ENCODE measurements at regions not wholly inside any gene's neighbourhood (a gene's known extent, or its start where the extent isn't known, plus 50 kb on each side); places are given as distances from the start of the nearest gene placed in this dataset.
A peak's percentile ranks its signal among the peaks of the same experiment; 100 is the strongest.
"Not testable (repeated sequence)": the region's sequence is repeated elsewhere in the genome, so short reads cannot be mapped to it uniquely, and the experiment has no call there.

- DNase-seq: no peak
Measured at GRCh38 chr3:67167481-67167880, 169.4 kb downstream of the KBTBD8 start.

- DNase-seq: no peak
Measured at GRCh38 chr3:67171841-67172240, 173.7 kb downstream of the KBTBD8 start.

- DNase-seq: not testable (repeated sequence)
Measured at GRCh38 chr3:67173130-67173529, 175.0 kb downstream of the KBTBD8 start.

DNA sequence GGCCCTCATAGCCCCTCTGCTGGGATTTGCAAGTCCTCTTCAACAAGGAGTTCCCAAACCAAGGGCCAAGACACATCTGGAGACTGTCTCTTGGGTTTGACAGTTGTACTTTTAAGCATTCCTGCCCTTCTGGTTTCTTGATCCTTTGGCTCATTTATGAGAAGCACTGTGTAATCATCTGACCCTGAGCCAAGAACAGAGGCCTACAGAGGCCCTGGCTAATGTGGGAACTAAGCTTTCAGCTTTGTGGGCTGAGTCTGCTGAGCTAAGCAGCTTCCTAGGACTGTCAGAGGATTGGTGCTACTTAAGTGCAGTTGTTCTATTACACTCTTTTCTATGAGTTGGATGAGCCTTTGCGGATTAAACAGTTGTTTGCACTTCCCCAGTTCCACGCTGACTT is 178.3 kb downstream of the KBTBD8 start:
- DNase-seq: no peak

- no peak for DNase-seq
Measured at GRCh38 chr3:67192466-67192865, 194.4 kb downstream of the KBTBD8 start.

DNA sequence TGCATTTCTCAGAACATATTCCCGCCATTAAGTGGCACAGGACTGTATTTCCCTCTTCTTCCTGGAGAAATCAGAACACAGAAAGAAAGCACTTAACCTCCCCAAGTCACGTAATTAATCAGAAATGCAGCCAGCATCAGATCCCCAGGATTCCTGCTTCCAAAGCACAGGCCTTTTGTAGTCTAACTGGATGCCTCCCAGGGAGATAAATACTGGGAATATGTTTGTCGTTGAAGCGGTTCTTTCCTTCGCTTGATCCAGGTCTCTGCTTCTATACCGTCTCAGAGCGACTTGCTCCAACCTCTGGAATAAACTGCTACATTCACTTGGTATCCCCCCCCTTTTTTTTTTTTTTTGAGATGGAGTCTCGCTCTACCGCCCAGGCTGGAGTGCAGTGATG is 198.6 kb downstream of the KBTBD8 start:
- no peak for DNase-seq

GRCh38 chr3:67198374-67198773 is 200.3 kb downstream of the KBTBD8 start:
- no peak for DNase-seq

DNA sequence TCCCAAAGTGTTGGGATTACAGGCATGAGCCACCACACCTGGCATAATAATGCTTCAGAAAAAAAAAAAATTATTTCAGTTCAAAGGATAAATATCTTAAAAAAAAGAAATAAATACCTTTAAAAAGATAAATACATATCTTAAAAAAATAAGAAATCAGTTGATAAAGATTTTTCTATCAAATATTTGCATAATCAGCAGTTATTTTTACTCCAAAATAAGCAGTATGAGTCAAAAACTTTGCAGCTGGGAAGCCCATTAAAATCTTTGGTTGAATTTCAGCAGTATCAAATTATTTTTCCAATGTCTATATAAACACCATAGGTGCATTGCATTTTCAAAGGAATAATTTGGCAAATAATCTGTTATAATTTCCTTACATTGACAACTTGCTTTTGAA is 202.5 kb downstream of the KBTBD8 start:
- DNase-seq: no peak

- DNase-seq: no peak
Measured at GRCh38 chr3:67201026-67201425, 202.9 kb downstream of the KBTBD8 start.

DNA sequence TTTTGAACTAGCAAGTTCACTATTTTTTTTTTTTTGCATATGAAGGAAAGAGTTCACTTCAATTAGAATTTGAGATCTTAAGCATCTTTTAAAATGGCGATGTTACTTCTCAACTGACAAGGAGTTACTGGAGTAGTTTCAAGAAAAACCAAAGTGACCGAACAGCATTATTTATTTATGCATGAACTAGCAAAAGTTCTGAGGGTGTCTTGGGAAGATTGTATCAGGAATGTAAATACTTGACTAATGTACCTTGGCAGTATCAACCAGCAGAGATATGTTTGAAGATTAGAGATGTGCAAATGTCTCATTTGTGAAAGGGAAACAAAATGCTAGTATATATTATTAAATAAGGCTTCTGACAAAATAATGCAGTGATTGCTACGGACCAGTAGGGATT is 203.9 kb downstream of the KBTBD8 start:
- no peak for DNase-seq

DNA sequence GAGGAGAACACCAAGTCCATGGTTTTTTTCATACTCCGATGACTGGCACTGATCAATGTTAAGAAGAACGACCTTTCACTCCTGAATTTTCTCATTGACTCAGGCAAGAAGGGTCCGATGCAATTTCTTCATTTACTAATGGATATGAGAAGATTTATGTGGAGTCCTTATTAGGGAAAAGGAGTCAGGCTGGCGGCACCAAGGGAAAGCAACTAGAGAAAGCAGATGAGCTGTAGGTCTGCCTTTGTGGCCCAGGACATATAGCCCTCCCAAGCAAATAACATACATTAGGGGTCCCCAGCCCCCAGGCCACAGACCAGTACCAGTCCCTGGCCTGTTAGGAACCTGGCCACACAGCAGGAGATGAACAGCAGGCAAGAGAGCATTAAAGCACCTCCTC is 206.8 kb downstream of the KBTBD8 start:
- DNase-seq: no peak

GRCh38 chr3:67215690-67216089 is 217.6 kb downstream of the KBTBD8 start:
- no peak for DNase-seq

GRCh38 chr3:67227030-67227429 is 228.9 kb downstream of the KBTBD8 start:
- DNase-seq: no peak

DNA sequence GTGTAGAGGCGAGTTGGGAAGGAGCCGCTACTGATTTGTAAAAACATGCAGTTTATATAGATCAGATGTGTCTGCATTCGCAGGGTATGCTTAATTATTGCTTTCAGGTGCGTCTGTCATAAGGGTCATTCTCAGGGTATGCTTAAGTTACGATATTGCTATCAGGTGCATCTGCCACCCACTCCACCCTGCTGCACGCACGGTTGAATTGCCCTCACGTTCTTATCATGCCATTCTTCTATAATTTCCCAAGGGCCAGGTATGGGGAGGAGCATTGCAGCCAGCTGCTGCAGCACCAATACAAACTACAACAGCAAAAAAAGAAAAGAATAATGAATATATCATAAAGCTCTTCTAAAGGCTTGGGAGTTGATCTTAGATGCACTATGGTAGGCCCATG is 230.0 kb downstream of the KBTBD8 start:
- DNase-seq: no peak

DNA sequence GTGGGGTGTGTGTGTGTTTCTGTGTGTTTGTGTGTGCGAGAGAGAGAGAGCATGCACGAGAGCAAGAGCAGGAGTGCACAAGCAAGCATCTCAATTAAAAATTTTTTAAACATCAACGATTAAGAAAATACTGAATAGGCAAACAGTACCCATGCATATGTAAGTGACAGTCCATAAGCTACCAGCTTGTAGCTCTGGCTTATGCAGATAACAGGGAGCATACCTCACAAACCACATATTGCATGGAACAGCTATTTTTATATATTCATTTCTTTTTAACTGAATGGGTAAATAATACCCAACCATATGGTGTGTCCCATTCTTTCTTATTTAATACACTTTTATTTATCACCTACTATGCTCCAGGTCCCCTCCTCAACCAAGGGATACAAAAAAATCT is 234.5 kb downstream of the KBTBD8 start:
- DNase-seq: no peak

DNA sequence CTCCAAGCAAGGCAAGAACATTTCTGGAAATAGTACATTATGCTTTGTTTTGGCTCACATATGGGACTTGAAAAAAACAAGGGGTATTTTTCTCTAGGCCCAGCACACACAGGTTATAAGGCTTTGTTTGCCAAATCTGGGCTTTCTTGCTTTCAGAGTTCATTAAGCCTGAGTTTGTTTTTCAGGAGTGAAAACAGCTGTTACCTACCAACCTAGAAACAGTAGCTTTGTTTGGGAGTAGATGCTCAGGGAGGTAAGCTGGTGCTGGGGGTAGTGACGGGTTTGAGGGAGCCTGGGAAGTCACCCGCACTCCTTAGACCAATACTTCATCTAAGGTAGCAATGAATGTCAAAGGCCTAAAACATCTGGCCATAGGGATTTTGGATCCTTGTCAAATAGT is 241.2 kb downstream of the KBTBD8 start:
- no peak for DNase-seq

- no peak for DNase-seq
Measured at GRCh38 chr3:67241084-67241483, 243.0 kb downstream of the KBTBD8 start.

DNA sequence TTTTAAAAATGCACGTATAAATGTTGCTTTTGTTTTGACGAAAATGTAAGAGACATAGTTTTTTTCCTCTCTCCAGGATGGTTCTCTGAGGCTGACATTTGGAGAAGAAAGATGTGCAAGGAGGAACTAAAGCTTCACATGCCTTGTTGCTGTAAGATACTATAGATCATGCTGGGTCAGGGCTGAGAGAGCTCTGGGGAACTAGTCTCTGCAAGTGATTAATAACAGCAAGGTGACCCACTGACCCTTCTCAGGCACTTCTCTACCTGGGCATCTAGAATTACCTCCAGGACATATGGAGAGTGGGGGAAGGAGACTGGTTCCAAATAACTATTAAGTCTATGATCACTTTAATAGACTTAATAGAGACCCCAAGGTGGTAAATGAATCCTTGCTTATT is 246.0 kb downstream of the KBTBD8 start:
- DNase-seq: no peak

GRCh38 chr3:67245545-67245944 is 247.4 kb downstream of the KBTBD8 start:
- no peak for DNase-seq

GRCh38 chr3:67248726-67249125 is 250.6 kb downstream of the KBTBD8 start:
- no peak for DNase-seq

DNA sequence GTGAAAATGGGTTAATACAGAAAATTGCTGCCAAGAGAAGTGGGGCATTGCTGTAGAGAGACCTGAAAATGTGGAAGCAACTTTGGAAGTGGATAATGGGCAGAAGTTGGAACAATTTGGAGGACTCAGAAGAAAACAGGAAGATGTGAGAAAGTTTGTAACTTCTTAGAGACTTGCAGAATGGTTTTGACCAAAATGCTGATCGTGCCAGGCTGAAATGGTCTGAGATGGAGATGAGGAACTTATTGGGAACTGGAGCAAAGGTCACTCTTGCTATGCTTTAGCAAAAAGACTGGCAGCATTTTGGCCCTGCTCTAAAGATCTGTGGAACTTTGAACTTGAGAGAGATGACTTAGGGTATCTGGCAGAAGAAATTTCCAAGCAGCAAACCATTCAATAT is 254.8 kb downstream of the KBTBD8 start:
- DNase-seq: not testable (repeated sequence)

GRCh38 chr3:67278015-67278618 is 280.0 kb downstream of the KBTBD8 start:
- no peak for DNase-seq

- DNase-seq: no peak
Measured at GRCh38 chr3:67286586-67286985, 288.5 kb downstream of the KBTBD8 start.

DNA sequence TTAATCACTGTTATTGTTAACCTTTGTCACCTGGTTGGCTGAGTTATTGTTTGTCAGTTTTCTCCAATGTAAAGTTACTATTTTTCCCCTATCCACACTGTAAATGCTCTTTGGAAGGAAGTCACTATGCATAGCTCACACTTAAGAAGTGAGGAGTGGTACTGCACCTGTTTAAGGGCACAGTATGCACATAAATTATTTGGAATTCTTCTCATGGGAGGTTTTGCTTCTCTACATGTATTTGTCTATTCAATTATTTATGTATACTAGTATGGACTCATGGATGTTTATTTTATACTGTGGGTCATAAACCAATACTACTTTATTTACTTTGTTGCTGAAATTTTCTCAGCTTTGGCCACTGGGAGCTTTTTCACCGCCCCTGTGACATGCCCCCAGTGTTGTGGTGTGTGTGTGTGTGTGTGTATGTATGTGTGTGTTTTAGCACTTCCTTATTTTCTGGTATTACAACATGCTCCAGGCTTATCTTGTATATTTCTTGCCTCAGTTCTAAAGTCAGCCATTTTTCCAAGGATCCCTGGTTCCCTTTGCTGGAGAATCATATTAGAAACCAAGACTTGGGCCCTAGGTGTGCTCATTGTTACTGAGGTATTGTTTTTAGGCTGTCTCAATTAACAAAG is 290.5 kb downstream of the KBTBD8 start:
- peak; percentile 20 to 41 (median 26) for DNase-seq

DNA sequence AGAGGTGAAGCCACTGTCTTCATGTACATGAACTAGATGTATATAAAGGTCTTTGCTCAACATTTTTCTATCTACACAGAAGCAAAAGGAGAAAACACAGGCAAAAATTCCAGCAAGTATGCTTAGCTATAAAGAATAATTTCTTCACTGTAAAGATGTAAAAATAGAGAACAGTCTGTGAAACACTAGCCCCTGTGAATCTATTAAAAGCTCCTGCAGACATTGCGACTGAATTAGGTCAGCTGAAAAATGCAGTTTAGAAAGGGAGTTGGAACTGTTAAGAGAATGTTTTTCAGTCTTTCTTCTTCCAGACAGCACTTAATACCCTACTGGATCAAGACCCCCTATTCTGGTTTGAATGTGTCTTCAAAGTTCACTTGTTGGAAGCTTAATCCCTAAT is 291.5 kb downstream of the KBTBD8 start:
- no peak for DNase-seq
